Mesothelial cell of epicardium (in vitro differentiated cells): ENCODE measurements at regions not wholly inside any gene's neighbourhood (a gene's known extent, or its start where the extent isn't known, plus 50 kb on each side); places are given as distances from the start of the nearest gene placed in this dataset.
"Not testable (repeated sequence)": the region's sequence is repeated elsewhere in the genome, so short reads cannot be mapped to it uniquely, and the experiment has no call there.

ENCODE experiments used
- DNase-seq, 2 experiments: peaks; one replicate each; pipeline ENCODE4 v3.0.0; 2021; ENCODE audit warnings: low spot score in 2 of 2; ENCODE audit not compliant: unreplicated experiment in 2 of 2
- H3K27ac Mint-ChIP-seq: 2 replicates; pipeline ENCODE4 v1.8.0; 2021; ENCODE audit warnings: mixed read lengths
- H3K27me3 Mint-ChIP-seq: 2 replicates; pipeline ENCODE4 v1.8.0; 2021; ENCODE audit warnings: low read depth, mixed read lengths
- H3K36me3 Mint-ChIP-seq: 2 replicates; pipeline ENCODE4 v1.8.0; 2021; ENCODE audit warnings: mixed read lengths
- H3K4me1 Mint-ChIP-seq: 2 replicates; pipeline ENCODE4 v1.8.0; 2021; ENCODE audit warnings: mixed read lengths
- H3K4me3 Mint-ChIP-seq: 2 replicates; pipeline ENCODE4 v1.8.0; 2021; ENCODE audit warnings: mild to moderate bottlenecking, moderate library complexity, mixed read lengths
- H3K9me3 Mint-ChIP-seq: 2 replicates; pipeline ENCODE4 v1.8.0; 2021; ENCODE audit warnings: mixed read lengths

- H3K4me1 Mint-ChIP-seq, H3K36me3 Mint-ChIP-seq, H3K27me3 Mint-ChIP-seq, DNase-seq, H3K27ac Mint-ChIP-seq, H3K4me3 Mint-ChIP-seq: not testable (repeated sequence)
- H3K9me3 Mint-ChIP-seq, result peaks cover 52% of the 10 kb centered on the region
Observed at GRCh38 chr22:16463472-16463871, 129.1 kb downstream of the CCT8L2 start.

GRCh38 chr22:16447451-16447850, 145.2 kb downstream of the CCT8L2 start:
- peaks cover 48% of the 10 kb centered on the region for H3K9me3 Mint-ChIP-seq
- not testable (repeated sequence) for H3K4me1 Mint-ChIP-seq, H3K36me3 Mint-ChIP-seq, H3K4me3 Mint-ChIP-seq, H3K27me3 Mint-ChIP-seq, H3K27ac Mint-ChIP-seq, DNase-seq

- not testable (repeated sequence) for H3K36me3 Mint-ChIP-seq, H3K27ac Mint-ChIP-seq, DNase-seq, H3K27me3 Mint-ChIP-seq, H3K4me3 Mint-ChIP-seq, H3K4me1 Mint-ChIP-seq
- H3K9me3 Mint-ChIP-seq, result peaks cover 53% of the 10 kb centered on the region
Observed at GRCh38 chr22:16446755-16447440, 145.7 kb downstream of the CCT8L2 start.

- H3K4me3 Mint-ChIP-seq, H3K27me3 Mint-ChIP-seq: not testable (repeated sequence)
Observed at GRCh38 chr22:16441014-16441413, 151.6 kb downstream of the CCT8L2 start.

GRCh38 chr22:16423476-16423875, 169.1 kb downstream of the CCT8L2 start:
- not testable (repeated sequence) for H3K27me3 Mint-ChIP-seq, H3K4me1 Mint-ChIP-seq, H3K4me3 Mint-ChIP-seq, DNase-seq, H3K36me3 Mint-ChIP-seq, H3K27ac Mint-ChIP-seq
- H3K9me3 Mint-ChIP-seq, result peaks cover 33% of the 10 kb centered on the region

More at GRCh38 chr22:16441014-16441413, 151.6 kb downstream of the CCT8L2 start:
- H3K36me3 Mint-ChIP-seq, H3K27ac Mint-ChIP-seq, DNase-seq, H3K4me1 Mint-ChIP-seq: not testable (repeated sequence)
- peaks cover 31% of the 10 kb centered on the region for H3K9me3 Mint-ChIP-seq

GRCh38 chr22:16417498-16417897, 175.1 kb downstream of the CCT8L2 start:
- not testable (repeated sequence) for H3K4me1 Mint-ChIP-seq, H3K4me3 Mint-ChIP-seq, H3K27me3 Mint-ChIP-seq, H3K36me3 Mint-ChIP-seq, H3K27ac Mint-ChIP-seq, DNase-seq
- peaks cover 44% of the 10 kb centered on the region for H3K9me3 Mint-ChIP-seq

GRCh38 chr22:16404639-16405038, 188.0 kb downstream of the CCT8L2 start:
- not testable (repeated sequence) for H3K4me3 Mint-ChIP-seq, H3K36me3 Mint-ChIP-seq, DNase-seq, H3K27me3 Mint-ChIP-seq, H3K4me1 Mint-ChIP-seq, H3K27ac Mint-ChIP-seq
- peaks cover 30% of the 10 kb centered on the region for H3K9me3 Mint-ChIP-seq

GRCh38 chr22:16403661-16404060, 188.9 kb downstream of the CCT8L2 start:
- DNase-seq, H3K36me3 Mint-ChIP-seq, H3K27ac Mint-ChIP-seq, H3K4me3 Mint-ChIP-seq, H3K4me1 Mint-ChIP-seq, H3K27me3 Mint-ChIP-seq: not testable (repeated sequence)
- peaks cover 39% of the 10 kb centered on the region for H3K9me3 Mint-ChIP-seq

- H3K27ac Mint-ChIP-seq, H3K36me3 Mint-ChIP-seq, H3K4me3 Mint-ChIP-seq, H3K27me3 Mint-ChIP-seq, DNase-seq, H3K4me1 Mint-ChIP-seq: not testable (repeated sequence)
- H3K9me3 Mint-ChIP-seq, result peaks cover 46% of the 10 kb centered on the region
Observed at GRCh38 chr22:16402874-16403399, 189.7 kb downstream of the CCT8L2 start.

GRCh38 chr22:16393476-16393875, 199.1 kb downstream of the CCT8L2 start:
- not testable (repeated sequence) for H3K4me1 Mint-ChIP-seq, H3K4me3 Mint-ChIP-seq, H3K27ac Mint-ChIP-seq, H3K36me3 Mint-ChIP-seq, H3K27me3 Mint-ChIP-seq, DNase-seq
- H3K9me3 Mint-ChIP-seq, result peaks cover 24% of the 10 kb centered on the region

GRCh38 chr22:16391417-16391930, 201.1 kb downstream of the CCT8L2 start:
- not testable (repeated sequence) for H3K27me3 Mint-ChIP-seq, H3K4me3 Mint-ChIP-seq, H3K27ac Mint-ChIP-seq, DNase-seq, H3K4me1 Mint-ChIP-seq, H3K36me3 Mint-ChIP-seq
- peaks cover 10% of the 10 kb centered on the region for H3K9me3 Mint-ChIP-seq

- DNase-seq, H3K4me3 Mint-ChIP-seq, H3K27ac Mint-ChIP-seq, H3K27me3 Mint-ChIP-seq, H3K36me3 Mint-ChIP-seq, H3K4me1 Mint-ChIP-seq: not testable (repeated sequence)
- H3K9me3 Mint-ChIP-seq, result peaks cover 16% of the 10 kb centered on the region
Observed at GRCh38 chr22:16390541-16391217, 201.9 kb downstream of the CCT8L2 start.

- H3K36me3 Mint-ChIP-seq, H3K4me1 Mint-ChIP-seq, DNase-seq, H3K4me3 Mint-ChIP-seq, H3K27me3 Mint-ChIP-seq, H3K27ac Mint-ChIP-seq: not testable (repeated sequence)
- H3K9me3 Mint-ChIP-seq, result peaks cover 16% of the 10 kb centered on the region
Observed at GRCh38 chr22:16390046-16390445, 202.6 kb downstream of the CCT8L2 start.

- not testable (repeated sequence) for H3K27ac Mint-ChIP-seq, H3K27me3 Mint-ChIP-seq, H3K36me3 Mint-ChIP-seq, DNase-seq, H3K4me1 Mint-ChIP-seq, H3K4me3 Mint-ChIP-seq
- H3K9me3 Mint-ChIP-seq, result peaks cover 16% of the 10 kb centered on the region
Observed at GRCh38 chr22:16389256-16389655, 203.4 kb downstream of the CCT8L2 start.
